ENCODE measurements at regions not wholly inside any gene's neighbourhood (a gene's known extent, or its start where the extent isn't known, plus 50 kb on each side); places are given as distances from the start of the nearest gene placed in this dataset.

DNA sequence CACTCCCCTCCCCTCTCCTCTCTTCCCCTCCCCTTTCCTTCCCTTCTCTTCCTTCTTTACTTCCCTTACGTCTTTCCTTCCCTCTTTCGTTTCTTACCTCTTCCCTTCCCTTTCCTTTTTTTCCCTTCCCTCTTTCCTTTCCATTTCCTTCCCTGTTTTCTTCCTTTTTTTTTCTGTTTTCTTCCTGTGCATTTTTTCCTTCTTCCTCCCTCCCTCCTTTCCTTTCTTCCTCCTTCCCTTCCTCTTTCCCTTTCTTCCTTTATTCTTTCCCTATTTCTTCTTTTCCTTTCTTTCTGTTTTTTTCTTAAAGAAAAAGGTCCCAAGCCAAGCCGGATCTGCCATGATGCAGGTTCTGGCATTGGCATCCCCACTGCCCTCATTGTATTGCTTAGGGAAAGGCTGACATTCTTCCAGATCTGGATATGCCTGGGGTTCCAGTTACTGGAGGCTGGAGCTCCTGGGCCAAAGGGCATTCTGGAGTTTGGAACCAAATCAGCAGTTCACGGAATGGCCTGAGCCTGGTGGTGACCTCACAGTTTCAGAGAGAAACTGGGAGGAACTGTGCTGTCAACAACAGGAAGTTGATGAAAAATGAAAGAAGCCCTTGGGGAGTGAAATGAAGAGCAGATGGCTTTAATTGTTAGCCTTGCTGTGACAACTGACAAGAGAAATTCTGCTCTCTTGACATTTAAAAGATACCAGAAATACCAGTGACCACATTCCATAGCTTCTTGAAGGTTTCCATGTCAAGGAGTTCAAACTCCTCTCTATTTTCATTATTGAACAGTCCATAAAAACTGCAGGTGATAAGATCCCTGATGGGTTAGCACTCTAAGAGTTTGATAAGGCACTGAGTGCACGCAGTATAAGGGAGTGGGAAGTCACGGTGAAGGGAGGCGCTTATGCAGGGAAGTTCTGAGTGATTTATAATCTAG lies 622.1 kb downstream of the SPRY1 start:
- no peak for DNase-seq

DNA sequence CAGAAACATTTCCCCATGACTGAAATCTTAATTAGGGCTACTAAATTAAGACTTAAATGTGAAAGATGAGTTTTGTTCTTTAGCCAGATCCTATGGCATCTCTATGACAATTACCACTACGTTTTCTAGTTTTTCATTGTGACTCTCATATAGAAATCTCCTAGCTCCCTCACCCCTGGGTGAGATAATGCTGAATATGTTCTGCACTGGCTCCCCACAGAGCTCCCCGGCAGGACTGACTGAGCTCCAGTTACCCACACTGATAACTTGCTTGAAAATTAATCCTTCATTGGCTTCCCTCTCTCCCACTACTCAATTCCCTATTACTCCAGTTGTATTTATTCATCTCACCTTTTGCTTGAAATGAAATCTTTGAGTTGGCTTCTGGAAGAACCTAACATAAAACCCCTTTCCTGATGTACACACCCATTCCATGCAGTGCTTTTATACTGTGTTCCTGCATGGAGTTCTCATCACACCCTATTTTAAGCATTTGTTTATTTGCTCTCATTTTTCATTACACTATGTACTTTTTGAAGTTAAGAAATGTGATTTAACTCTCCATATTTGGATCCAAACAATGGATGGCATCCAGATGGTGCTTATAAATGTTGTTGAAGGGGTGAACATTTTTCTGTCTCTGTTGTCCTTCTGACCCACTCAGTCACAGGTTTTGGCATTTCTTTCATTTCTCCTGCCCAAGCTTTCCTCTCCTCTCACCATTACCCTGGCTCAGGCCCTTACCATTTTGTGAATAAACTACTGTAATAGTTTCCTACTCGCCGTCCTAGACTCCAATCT lies 623.4 kb downstream of the SPRY1 start:
- no peak for DNase-seq

DNA sequence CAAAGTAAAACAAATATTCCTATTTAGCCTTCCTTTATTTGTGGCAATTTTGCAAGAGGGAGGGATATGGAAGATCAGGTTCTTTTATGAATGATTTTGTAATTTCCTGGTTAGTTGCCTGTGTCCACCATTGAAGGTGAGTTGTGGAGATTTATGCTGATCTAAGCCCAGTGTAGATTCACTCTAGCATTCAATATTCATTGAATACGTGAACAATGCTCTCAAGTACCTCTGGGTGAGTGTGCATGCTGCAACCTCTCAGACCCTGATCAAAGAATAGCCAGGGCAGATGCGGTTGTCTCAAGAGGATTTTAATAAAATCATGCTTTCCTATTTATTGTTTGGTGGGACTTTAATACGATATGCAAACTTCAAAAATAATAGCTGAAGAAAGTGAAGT lies 628.4 kb downstream of the SPRY1 start:
- DNase-seq = no peak

DNA sequence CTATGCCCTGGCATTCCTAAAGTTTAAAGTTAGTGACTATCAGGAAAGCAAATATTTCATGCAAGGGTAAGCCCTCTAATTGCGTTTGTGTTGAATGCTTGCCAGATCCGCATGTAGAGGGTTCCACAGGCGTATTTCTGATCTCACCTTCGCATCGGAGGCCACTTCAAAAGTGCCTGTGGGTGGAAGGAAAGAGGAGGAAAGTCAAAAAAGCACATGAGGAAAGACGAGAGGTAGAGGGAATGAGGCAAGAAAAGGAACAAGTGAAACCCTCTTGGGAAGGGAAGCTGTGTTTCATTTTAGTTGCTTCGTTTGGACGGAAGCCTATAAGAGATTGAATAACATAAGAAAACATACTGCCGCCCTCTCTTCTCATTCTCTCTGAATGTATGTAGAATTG lies 628.8 kb downstream of the SPRY1 start:
- no peak for DNase-seq

DNA sequence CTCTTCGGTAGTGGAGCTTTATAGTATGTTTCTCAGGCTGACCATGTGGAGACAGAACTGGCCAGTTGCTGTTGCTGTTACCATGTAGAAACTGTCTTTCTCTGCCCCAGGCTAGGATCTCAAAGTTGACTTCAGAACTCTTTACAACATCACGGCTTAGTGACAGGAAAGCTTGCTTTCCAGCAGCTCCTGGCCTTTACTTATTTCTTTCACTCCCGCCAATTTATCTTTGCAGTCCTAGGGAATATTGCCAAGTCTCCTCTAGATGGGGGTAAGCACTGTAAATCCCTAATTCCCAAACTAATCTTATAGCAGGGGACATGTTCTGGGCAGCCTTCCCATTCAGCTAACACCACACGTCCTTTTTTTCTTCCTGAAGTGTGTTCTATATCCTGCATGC lies 631.6 kb downstream of the SPRY1 start:
- DNase-seq = no peak

DNA sequence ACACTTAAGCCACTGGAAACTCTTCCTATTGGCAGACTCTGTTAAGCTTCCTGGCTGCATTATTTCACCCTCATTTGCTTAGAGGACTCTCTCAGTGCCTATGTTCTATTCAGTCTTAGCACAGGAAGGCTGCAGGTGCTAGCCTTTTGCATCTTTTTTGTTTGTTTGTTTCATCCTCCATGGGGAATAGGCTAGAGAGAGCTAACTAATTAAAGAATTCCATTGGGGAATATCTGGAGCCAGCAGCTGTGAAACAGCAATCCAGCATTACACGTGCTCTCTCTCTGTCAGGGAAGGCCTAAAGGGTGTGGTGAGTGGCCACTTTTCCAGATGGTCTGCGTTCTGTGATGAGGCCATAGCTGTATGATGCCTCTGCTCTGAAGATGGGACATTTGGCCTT lies 633.6 kb downstream of the SPRY1 start:
- no peak for DNase-seq

DNA sequence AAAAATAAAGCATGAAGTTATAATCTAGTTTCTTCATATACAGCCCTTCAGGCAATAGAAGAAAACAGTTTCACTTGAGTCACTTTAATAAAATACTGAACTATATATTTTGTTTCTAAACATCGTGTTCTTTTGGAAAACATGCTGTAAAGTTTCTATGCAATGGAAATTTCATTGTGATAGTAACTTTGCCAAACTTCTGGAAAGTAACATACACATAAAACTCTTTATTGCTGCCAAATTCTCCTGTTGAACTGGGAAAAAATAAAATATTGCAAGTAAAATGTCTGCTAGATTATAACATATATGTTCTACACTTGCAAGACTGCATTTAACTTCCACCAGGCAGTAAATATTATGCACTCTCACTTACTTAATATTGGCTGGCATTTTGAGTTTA lies 635.4 kb downstream of the SPRY1 start:
- DNase-seq = no peak

DNA sequence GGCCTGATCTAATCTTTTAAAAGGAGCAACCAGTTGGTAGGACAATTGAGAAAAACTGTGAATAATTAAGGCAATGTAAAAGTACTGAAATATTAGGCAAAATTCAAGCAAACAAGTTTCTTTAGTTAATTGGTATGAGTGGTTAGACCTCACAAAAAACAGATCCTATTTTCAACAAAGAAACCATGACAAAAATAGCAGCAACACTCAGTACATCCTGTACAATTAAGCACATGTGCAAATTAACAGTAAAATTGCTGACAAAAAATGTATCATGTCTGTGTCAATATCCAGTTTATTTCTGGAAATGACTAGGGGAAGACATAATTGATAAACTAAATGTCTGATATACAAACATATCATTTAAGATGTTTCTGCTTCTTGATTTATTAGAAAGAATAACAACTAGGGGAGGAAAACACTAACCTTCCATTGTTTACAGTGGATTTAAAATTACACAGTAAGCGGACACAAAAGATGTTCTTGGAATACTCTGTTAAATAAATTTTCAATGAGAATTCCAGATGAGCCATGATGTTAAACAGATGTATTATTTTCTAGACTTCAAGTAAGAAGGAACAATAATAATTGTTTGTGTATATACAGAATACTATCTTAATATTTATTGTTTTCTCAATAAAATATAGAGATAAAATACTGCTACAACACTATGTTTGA lies 638.9 kb downstream of the SPRY1 start:
- no peak for DNase-seq

DNA sequence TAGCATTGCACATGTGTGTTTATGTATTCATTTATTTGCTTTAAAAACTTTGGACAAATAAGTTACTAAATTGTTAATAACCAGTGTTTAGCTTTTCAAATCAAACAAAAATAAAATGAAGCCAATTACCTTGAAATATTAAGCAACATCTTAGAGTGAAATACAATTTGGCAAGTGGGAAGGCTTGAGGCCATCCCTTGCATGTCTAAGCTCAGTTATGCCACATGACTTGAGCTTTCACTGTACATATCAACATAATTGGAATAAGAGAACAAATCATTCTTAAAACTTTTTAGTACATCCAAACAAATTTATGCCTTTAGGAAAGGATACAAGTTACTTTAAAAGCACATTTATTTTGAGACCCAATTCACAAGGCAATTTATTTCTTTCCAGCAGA lies 640.6 kb downstream of the SPRY1 start:
- no peak for DNase-seq

DNA sequence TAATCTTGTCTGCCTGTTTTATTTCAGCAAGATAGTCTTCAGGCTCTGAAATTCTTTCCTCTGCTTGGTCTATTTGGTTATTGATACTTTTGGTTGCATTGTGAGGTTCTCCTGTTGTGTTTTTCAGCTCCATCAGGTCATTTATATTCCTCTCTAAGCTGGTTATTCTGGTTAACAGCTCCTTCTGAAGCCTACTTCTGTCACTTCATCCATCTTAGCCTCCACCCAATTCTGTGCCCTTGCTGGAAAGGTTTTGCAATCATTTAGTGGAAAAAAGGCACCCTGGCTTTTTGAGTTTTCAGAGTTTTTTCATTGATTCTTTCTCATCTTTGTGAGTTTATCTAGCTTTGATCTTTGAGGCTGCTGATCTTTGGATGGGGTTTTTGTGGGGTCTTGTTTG lies 647.7 kb downstream of the SPRY1 start:
- DNase-seq = no peak

DNA sequence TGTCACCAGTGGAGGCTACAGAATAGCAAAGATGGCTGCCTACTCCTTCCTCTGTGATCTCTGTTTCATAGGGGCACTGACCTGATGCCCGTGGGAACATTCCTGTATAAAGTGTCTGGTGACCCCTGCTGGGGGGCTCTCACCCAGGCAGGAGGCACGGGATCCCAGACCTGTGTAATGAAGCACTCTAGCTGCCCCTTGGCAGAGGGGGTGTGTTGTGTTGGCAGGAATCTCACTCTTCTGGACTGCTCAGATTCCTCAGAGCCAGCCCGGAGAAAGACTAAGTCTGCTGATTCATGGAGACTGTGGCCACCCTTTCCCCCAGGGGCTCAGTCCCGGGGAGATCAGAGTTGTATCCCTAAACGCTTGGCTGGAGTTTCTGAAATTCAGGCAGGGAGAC lies 648.3 kb downstream of the SPRY1 start:
- no peak for DNase-seq

DNA sequence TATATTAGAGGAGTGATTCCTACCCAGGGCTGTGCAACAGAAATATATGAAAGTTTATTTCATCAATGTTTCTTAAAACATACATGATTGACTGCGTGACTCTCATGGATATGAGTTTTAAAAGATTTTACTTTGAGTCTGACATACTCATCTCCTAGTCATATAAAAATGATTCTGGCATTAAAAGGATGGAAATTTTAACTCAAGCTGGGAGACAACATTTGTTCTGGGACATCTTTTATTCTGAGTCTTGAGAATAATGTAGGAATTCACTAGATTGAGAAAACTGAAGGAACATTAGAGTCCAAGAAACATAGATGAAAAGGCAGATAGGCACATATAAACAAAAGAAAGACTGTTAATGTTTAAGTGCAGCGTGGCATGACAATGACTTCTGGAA lies 649.6 kb downstream of the SPRY1 start:
- DNase-seq = no peak

DNA sequence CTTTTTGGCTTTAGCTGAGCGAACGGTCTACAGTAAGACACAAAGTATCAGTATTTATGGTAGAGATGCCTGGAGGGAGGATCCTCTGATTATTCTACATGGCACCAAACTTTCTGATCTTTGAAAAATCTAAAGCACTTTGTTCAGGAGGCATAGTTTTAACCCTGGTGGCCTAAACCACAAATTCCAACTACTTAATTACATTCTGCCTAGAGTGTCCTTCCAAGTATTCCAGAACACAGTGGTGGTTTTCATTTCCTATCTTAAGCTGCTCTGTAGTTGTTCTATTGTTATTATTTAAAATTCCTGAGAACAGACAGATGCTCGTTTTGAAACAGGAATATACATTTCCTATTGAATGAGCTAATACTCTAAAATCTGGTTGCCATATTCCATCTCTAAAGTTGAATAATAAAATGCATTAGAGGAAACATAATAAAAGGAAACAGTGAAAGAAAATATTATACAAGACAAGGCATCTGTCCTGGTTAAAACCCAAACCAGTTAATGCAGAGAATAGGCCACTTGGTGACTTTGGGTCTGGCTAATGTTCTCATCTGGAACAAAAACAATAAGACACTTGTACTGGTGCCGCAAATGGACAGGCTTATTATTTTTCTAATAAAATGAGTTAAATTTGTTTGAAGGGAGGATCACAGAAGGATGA lies 657.4 kb downstream of the SPRY1 start:
- no peak for DNase-seq

DNA sequence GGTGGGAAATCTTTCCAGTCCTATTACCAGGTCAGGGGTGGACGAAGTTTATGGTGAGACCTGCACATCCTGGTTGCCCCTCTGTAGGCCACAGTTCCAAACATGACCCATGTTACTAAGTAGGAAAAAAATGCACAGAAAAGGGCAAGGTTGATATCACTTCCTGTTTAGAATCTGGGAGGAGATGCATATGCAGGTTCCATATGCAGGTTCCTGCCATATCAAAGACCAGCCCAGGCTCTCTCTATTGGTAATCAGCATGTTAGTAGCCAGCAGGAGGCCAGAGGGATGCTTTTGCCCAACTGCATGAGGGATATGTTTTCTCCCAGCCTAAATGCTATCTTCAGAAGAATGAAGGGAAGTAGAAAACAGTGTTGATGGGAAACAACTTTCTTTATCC lies 657.2 kb downstream of the ANKRD50 start:
- DNase-seq = no peak

DNA sequence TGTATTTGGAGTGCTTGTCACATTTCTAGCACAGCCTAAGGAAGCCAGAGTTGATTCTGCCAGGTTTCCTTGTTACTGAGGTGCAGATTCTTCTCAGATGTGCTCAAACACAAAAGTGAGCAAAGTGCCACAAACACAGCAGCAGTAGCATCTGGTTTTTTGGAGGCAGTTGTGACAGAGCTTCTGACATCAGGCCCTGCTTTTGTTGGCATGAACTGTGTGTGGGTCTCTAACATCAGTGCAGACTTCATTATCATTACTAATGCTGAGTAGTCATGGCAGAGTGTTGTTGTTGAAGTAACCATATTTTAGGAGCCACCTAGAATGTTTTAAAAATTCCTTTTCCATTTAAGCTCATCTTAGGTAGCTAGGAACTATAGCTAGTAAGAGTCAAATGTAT lies 656.6 kb downstream of the ANKRD50 start:
- no peak for DNase-seq

DNA sequence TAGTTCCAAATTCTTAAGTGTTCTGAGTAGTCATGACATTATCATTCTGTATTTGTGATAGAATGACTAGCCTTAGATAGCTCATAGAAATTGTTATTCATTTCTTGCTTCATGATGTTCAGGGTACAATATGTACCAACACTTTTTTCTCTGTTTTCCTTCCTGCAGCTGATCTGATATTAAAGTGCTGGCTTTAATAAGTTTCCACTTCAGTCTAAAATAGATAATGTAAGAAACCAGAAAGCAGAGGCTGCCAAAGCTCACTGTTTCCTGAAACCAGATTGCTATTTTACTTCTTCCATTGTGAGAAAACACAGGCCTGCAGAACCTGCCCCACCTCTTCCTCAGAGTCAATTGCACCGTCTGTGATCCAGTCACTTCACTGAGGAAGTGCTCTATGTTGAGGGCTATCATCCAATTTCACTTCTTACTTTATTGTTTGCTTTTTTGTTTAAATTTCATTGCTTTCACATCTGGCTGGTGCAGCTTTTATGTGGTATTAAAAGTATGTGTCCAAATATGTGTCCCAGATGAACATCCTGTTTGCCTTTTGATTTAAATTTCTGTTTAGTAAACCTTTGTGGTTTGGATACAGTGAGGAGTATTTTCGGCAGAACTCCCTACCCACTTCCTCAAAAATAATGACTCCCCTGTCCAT lies 652.1 kb downstream of the ANKRD50 start:
- no peak for DNase-seq

DNA sequence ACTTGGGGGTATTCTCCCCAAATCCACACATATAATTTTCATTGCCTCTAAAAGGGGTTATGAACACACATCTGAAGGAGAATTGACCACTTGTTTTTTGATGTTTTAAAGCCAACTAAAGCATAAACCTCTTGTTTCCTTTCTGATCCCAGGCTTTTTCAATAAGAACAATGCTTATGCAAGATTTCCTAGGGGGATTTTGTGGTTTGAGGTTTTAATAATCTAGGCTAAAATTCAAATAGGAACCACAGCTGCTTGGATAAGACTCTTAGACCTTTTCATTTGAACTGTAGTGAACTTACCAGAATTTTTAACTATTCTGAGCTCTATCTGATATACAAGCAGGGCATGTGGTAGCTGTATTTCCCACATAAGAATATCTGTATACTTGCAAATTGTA lies 651.1 kb downstream of the ANKRD50 start:
- no peak for DNase-seq

DNA sequence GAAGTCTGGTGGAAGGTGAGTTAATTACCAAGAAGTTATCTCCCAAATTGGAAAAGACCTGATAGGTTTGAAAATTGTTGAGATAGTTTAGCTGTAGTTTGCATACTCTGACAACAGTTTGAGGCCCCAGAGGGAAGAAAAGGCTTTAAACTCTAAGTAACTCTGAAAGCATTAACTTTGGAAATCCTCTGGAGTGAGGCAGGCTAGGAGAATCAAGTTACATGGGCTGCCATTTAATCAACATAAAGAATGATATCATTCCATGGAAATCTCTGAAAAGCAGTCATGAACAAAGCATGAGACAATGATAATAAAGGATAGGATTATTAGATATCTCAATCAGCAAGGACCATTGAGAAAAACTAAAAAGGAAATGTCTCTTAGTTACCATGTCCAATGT lies 647.1 kb downstream of the ANKRD50 start:
- DNase-seq = no peak

DNA sequence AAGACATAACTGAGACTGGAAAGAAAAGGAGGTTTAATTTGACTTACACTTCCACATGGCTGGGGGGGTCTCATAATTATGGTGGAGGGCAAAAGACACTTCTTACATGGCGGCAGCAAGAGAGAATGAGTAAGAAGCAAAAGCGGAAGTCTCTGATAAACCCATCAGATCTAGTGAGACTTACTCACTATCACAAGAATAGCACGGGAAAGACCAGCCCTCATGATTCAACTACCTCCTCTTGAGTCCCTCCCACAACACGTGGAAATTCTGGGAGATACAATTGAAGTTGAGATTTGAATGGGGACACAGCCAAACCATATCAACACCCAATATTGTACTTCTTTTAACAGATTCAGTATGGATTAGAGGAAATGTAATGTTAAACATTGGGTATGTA lies 646.6 kb downstream of the ANKRD50 start:
- no peak for DNase-seq

DNA sequence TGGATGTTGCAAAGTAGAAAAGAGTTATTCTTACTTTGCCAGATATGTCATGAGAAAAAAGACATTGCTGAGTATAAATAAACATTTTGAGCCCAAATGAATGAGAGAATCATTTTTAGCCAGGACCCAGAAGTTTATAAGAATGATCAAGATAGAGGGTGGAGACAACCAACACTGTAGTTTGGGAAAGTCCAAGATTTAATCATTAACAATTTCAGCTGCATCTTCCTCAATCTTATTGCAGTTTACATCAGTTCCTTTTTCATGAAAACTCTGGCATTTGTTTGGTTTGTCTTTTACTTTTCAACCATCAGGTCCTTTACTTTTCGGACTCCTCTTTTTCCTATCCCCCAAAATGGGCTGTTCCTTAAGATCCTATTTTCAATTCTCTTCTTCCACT lies 645.9 kb downstream of the ANKRD50 start:
- DNase-seq = no peak

DNA sequence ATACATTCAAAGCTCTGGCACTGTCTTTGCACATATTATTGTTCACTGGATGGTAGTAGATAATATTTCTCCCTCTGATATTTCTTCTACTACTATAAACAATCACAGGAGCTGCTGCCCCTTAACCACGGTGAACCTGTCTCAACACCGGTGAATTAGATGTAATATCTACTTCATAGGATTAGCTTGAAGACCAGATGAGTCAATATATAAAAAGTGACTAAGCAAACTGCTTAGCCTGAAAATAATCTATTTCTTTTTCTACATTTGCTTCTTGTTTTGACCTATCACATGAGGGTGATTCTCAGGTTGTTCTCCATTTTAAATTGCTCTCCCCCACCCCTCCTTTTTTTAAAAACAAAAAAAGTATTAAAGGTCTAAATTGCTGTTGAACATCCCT lies 645.5 kb downstream of the ANKRD50 start:
- no peak for DNase-seq

DNA sequence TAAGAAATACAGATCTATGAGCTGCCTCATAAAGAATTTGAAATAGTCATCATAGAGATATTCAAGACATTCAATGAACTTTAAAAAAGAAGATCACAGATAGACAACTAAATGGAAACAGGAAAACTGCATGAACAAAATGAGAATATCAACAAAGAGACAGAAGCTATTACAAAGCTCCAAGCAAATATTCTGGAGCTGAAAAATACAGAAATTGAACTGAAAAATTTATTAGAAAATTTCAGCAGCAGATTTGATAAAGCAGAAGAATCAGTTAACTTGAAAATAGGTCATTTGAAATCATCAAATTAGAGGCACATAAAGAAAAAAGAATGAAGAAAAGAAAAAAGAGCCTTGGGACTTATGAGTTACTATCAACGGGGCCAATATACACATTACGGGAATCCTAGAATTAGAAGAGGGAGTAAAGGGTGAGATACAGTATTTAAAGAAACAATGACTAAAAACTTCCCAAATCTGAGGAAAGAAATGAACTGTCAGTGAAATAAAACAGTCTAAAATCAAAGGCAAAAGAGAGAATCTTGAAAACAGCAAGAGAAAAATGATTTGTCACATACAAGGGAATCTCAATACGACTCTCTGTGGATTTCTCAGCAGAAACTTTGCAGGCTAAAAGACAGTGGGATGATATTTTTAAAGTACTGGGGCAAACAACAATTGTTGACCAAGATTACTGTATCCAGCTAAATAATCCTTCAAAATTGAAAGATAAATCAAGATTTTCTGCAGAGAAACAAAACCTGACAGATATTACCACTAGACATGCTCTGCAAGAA lies 641.6 kb downstream of the ANKRD50 start:
- no peak for DNase-seq

All from GF-D8 (cell line).